GM21619 (cell line): ENCODE measurements at regions not wholly inside any gene's neighbourhood (a gene's known extent, or its start where the extent isn't known, plus 50 kb on each side); places are given as distances from the start of the nearest gene placed in this dataset.
A peak's percentile ranks its signal among the peaks of the same experiment; 100 is the strongest.

Experiments used
- ATAC-seq: cut with Tn5 transposase; IDR thresholded peaks from one replicate; pipeline ENCODE4 v1.9.1; 2021; ENCODE audit not compliant: unreplicated experiment

- no peak for ATAC-seq
Measured at GRCh38 chr4:30281986-30282385, 438.2 kb upstream of the PCDH7 start.

GRCh38 chr4:30283336-30283735 lies 436.8 kb upstream of the PCDH7 start:
- ATAC-seq = no peak

- ATAC-seq = no peak
Measured at GRCh38 chr4:30294295-30294694, 425.9 kb upstream of the PCDH7 start.

GRCh38 chr4:30295652-30296051 lies 424.5 kb upstream of the PCDH7 start:
- ATAC-seq = no peak

- no peak for ATAC-seq
Measured at GRCh38 chr4:30314001-30314400, 406.2 kb upstream of the PCDH7 start.

- no peak for ATAC-seq
Measured at GRCh38 chr4:30330894-30331652, 389.1 kb upstream of the PCDH7 start.

GRCh38 chr4:30341731-30342130 lies 378.4 kb upstream of the PCDH7 start:
- no peak for ATAC-seq

GRCh38 chr4:30350288-30350687 lies 369.9 kb upstream of the PCDH7 start:
- no peak for ATAC-seq

- no peak for ATAC-seq
Measured at GRCh38 chr4:30354605-30355004, 365.6 kb upstream of the PCDH7 start.

- no peak for ATAC-seq
Measured at GRCh38 chr4:30362436-30362835, 357.7 kb upstream of the PCDH7 start.

- ATAC-seq = no peak
Measured at GRCh38 chr4:30370105-30370504, 350.1 kb upstream of the PCDH7 start.

GRCh38 chr4:30380404-30380998 lies 339.7 kb upstream of the PCDH7 start:
- peak; percentile 92 for ATAC-seq

GRCh38 chr4:30385650-30386049 lies 334.5 kb upstream of the PCDH7 start:
- ATAC-seq = no peak

GRCh38 chr4:30386266-30386895 lies 333.8 kb upstream of the PCDH7 start:
- no peak for ATAC-seq

GRCh38 chr4:30395902-30396301 lies 324.3 kb upstream of the PCDH7 start:
- ATAC-seq = no peak

- no peak for ATAC-seq
Measured at GRCh38 chr4:30396772-30397475, 323.2 kb upstream of the PCDH7 start.

GRCh38 chr4:30399476-30399875 lies 320.7 kb upstream of the PCDH7 start:
- ATAC-seq = no peak

GRCh38 chr4:30402276-30402675 lies 317.9 kb upstream of the PCDH7 start:
- no peak for ATAC-seq

GRCh38 chr4:30413915-30414314 lies 306.3 kb upstream of the PCDH7 start:
- ATAC-seq = no peak

GRCh38 chr4:30416547-30416946 lies 303.6 kb upstream of the PCDH7 start:
- no peak for ATAC-seq

GRCh38 chr4:30427932-30428331 lies 292.2 kb upstream of the PCDH7 start:
- no peak for ATAC-seq
